LoVo (cell line): ENCODE measurements at regions not wholly inside any gene's neighbourhood (a gene's known extent, or its start where the extent isn't known, plus 50 kb on each side); places are given as distances from the start of the nearest gene placed in this dataset.
"Not testable (repeated sequence)": the region's sequence is repeated elsewhere in the genome, so short reads cannot be mapped to it uniquely, and the experiment has no call there.

ENCODE experiments used
- DNase-seq: peaks from one replicate; pipeline ENCODE4 v3.0.0-alpha.2; 2016; ENCODE audit warnings: low spot score

DNA sequence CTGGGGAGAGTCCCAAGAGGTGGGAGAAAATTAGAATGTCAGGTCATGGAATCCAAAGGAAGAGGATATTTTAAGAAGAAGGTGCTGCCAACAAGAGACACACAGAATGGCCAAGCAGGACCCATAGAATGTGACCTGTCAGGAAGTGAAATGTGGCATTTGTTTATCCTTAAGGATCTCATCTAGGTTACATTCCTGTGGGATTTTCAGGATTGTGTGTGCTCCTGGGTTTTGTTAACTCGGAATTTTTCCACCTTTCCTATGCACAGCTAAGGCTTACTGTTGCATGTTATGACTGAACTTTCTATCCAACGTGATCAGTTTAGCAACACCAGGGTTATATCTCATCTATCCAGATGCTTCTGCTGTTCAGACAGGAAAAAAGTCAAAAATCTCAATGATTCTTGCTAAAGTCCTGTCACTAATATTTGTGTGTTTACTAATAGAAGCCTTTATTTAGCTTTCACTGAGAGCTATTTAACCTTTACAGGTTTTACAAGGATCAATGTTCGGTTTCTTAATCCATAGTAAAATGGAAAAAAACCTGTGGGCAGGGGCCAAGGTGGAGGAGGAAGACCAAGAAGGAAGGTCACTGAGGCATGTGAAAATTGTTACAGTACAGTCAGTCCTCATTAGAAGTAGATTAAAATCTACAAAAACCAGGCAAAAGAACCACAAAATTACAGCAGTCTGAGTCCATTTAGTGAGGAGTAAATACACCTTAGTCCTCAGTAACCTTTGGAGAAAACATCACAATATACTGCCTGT lies 437.8 kb upstream of the NPVF start:
- no peak for DNase-seq

DNA sequence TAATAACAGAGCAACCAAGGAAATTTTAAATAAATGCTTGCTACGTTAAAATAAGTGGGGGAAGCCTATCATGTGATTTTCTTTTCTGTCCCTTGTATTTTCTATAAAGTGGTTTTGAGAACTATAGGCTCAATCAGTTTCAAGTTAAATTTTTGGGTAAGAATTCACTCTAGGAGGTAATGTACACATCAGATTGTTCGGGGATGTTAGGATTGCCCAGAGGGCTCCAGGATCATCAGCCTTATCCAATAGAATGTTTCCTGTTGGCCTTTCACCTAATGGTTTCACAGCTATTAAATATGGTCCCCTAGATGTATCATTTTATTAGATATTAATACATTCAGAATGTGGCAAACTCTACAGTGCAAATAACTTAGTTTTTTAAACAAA lies 438.4 kb upstream of the NPVF start:
- no peak for DNase-seq

DNA sequence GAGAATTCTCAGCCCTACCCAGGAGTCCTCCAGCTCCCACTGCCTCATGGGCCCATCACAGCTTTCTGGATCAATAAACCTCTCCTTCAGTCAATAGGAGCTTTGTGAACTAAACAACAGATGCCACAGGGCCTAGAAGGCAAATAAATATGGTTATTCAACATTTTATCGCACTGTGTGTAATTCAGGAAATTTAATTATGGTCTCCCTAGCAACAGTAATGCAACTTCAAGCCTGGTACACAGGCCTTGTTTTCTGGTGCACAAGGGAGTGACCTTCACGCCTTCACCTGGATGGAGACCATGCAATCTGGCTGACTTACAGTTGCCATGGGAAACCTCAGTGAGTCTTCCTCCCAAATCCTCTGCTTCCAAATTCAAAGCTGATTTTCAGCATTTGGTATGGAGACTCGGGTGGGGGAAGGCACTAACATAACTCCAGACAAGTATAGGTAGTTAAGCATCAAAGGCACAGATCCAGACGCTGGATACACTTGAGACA lies 441.0 kb upstream of the NPVF start:
- DNase-seq: no peak

DNA sequence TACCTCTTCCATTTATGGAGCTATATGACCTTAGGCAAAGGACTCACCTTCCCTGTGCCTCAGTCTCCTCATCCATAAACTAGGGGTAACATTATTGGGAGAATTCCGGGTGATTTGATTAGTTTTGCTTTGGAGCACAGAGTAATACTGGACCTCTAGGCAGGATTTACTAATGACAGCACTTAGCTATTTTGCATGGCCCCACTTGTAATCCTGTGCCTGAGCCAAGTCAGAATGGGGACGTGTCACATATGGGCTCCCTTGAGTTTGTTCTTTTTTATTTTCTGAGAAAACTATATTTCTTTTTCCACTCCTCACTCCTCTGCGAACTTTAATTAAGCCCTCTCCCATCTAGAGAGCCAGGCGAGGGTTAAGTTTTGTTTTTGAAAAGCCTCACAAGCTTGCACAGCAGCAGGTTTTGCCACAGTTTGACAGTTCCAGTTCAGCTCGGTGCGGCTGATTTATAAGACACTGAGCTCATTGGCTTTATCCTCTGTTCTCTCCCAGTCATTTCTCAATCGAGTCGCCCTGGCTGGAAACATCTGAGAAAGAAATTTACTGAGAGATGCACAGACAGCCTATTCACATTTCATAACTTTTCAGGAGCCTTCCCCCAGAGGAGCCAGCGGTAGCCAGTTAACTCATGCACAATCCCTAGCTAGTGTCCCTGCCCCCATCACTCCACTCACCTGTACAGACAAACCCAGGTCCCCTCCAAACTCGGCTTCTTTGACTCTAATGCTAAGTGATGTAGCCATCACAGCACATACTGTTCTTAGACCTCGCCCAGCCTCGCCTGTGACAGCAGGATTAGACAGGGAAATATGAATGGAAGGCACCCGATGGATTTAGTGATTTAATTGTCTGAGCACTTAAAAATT lies 441.9 kb upstream of the NPVF start:
- no peak for DNase-seq

DNA sequence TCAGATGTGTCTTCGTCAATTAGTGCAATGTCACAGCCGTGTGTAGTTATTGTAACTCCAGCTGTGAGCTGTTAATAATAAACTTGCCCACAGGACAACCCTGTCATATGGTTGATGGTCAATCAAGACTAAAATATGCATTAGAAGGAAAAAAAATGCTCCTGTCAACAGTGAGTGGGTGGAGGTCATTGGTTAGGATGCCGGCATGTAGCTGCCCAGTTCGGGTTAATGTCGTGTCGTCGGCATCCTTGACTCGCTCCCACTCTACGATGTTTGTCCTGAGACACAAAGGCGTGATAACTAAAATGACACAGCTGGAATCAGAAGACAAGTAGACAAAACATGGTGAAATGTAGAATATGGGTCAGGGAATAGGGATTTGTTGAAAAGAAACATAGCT lies 442.8 kb upstream of the NPVF start:
- no peak for DNase-seq

DNA sequence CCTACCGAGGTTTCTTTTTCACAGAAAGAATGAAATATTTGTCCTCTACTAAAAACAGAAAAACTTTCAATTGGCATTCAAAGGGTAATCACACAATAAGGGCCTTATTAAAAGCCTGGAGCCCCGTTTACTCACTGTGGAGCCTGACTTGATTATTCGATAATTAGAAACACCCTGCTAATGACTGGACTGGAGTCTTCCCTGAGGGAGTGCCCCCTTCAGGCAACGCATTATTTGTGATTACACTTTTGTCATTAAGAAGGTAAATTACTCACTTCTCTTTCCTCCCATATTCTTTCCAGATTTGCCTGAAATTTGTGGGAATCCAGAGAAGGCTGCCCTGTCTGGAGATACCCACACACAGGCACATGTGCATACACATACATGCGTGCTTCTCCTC lies 444.2 kb upstream of the NPVF start:
- DNase-seq: no peak

DNA sequence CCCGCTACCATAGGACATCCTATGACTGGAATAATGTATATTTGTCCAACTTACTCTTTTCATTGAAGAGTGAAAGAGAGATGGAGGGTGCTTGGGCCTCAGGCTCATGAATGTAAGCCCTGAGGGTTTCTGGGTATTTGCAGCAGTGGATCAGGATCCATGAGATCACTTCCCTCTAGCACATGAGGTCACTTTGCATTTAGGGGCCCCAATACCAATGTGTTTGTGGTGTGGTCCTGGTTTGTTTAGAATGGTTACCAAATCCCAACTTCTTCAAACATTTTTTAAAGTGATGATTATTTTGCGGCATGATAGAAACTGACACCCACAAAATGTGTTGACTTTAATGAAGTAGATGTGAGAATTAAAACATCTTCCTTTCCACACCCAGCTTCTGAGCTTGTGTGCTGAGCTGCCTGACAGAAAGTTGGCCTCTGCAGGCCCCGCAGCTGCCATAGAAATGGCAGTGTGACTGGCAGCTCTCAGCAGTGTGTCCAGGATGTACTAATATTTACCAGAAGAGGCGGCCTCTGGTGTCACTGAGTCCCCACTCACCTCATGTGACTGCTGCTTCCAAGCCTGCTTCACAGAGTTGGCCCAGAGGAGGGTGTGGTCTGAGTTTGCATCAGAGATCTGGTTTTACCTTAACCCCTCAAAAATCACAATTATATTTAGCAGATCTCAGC lies 447.6 kb upstream of the NPVF start:
- DNase-seq: no peak

DNA sequence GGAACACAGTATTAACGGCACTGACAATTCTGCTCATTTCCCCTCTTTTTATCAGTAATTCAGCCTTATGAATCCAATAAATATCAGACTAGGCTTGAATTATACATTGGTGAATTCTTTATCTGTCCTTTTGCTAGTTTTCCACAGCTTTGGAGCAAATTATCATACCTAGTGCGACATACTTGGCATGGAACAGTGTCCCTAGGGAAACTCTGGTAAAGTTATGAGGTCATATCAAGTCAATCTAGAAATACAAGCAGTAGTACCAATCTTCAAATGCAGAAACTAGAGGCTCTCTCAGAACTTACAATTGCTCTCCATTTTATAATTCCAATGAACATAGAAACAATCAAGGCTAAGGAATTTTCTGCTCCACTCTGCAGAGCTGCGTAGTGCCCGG lies 449.3 kb upstream of the NPVF start:
- DNase-seq: no peak

DNA sequence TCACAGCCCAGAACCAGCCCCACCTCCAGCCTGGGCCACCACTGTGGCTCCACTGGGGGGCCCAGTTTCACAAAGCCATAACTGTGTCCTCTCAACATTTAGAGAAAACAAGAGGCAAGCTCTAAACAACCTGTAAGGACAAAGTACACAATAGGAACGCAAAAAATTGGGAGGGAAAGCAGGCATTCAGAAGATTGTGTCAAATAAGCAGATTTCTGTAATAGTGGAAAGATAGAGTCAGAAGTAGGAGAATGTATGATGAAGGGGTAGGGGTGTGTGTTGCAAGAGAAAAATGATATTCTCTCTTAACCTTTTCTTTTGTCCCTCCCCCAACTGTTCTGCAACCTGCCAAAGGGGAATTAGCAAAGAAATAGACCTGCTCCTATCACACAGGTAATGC lies 449.9 kb upstream of the NPVF start:
- DNase-seq: no peak

DNA sequence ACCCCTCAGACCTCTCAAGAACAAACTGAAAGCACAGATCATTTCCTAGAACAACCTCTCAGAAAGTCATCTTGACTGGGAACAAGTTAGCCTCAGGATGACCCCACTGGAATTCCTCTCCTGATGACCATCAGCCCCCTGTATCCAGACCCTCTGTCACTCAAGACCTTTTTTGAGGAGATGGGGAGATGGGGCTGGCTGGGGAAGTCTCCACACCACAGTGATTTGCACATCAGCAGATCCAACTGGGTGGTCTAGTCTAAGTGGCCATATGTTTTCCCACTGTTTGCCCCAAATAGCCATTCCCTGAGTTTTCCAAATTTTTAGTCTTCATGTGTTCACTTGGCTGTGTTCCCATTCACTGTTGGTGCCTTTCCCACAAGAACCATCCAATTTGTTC lies 452.4 kb upstream of the NPVF start:
- no peak for DNase-seq

DNA sequence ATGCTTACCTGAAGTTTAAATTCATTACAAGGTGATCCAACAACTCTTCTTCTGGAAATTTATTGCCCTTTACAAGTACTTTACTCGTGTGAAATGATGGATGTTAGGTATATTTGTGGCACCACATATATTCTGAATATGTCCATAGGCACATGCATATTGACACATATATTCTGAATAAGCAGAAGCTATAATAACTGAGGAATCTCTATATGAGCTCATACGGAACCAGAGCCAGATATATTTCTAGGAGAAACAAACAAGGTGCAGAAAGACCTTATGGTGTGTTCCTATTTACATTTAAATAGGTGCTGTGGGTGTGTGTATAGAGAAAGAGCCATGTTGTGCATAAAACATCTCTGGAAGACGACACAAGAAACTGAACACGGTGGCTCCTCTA lies 456.1 kb upstream of the NPVF start:
- no peak for DNase-seq

DNA sequence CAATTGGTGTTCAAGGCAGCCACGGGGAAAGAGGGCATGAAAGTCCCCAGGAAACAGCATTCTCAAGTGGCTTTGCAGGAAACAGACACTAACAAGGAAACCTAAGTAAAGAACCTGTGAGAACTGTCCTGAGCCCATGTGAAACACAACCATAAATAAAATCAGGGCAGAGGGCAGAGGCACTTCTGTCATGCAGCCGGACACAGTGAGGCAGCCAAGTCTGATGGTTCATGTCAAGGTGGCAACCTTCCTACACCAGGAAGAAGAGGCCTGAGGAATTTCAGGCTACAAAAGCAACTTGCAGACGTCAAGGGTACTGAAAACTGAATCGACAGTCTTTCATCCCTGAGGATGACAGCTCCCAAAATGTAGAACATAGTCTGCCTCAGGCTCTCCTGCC lies 458.2 kb upstream of the NPVF start:
- no peak for DNase-seq

DNA sequence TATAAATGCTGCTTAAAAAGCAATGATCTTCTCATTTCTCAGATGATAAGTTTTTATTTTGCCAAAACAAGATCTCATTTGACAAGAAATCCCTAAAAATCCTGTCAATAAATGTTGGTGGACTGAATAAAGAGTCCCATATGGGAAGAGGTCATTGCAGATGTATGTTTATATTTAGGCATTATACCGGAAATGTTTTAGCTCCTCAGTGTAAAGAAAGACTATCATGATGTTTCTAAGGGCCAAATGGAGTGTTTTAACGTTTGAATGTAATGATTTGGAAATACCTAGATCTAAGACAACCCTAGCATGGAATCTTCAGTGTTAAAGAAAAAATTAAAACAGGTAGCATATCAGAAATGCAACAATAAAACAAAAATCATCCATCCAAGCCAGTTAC lies 457.8 kb upstream of the NFE2L3 start:
- DNase-seq: no peak

DNA sequence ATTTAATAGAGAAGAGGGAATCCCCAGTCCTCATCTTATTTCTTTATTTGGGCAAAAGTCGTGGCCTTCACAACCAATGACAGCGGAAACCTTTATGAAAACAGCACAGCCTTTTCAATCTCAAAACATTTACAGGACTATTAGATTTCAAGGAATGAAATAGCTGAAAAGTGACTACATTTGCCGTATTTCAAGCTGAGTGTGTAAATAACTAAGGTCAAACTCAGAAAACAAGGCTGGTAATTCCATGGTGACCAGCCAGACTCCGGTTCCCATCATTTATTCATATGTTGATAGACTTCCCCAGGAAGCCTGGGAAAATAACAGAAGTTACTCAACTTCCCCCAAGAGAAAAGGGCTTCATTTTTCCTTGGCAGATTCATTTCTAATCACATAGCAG lies 457.3 kb upstream of the NFE2L3 start:
- DNase-seq: no peak

DNA sequence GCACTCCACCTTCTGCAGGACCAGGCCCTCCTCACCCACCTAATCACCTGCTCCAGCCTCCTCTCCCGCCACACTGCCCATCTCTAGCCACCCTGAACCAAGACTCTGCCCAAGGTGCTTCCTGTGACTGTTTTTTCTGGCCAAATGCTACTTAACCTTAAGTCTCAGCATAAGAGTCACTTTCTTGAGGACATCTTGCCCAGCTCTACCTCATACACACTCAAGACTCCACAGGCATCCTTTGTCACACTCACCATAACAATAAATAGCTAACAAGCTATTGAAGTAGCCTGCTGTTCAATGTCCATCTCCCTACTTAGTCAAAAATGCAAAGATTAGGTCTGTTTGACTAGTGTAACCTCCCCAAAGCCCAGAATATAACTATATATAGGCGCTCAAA lies 455.4 kb upstream of the NFE2L3 start:
- DNase-seq: no peak

DNA sequence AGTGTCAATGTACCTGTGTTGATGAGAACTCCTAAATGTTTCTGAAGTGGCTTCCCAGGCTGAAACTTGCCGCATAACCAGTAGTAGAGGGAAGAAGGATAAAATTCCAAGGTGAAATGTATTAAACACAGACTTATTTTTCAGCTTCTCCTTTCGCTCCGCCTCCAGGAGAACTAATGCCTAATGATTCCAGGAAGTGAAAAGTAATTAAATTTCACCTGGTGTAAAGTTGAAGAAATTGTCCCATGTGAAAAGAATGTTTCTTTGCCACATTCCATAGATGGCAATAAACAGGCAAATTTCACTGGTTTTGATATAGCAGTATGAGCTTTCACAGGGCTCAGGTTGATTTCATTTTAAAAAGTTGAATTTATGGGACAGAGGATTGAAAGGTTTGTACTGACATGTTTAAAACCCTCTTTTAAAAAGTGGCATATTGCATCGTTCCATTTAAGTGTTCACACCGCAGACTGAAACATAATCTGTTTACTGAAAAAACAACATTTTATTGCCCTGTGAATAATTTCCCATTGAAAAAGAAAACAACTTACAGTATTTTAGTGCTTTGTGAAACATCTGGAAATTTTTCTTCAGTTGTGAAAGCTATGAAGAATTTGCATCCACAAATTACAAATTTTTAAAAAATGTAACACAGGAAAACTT lies 453.4 kb upstream of the NFE2L3 start:
- DNase-seq: no peak

DNA sequence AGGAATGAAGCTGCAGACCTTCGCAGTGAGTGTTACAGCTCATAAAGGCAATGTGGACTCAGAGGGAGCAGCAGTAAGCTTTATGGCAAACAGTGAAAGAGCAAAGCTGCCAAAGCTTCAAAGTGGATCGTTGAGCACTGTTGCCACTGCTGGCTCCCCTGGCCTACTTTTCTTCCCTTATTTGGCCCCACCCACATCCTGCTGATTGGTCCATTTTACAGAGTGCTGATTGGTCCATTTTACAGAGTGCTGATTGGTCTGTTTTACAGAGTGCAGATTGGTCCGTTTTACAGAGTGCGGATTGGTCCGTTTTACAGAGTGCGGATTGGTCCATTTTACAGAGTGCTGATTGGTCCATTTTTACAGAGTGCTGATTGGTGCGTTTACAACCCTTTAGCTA lies 451.9 kb upstream of the NFE2L3 start:
- DNase-seq: not testable (repeated sequence)

DNA sequence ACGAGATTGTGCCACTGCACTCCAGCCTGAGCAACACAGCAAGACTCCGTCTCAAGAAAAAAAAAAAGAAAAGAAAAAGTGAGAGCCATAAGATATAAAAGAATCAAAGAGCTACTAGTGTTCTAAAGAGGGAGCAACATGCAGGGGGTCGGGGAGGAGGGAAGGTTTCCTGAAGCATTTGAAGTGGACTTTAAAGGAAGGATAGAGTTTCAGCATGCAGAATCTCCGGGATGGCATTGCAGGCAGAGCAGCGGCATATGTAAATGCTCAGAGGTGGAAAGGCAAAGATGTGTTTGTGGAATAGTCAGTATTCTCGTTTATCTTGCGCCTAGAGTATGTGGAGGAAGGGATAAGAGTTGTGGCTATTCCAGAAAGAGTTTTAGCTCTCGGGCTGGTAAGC lies 447.6 kb upstream of the NFE2L3 start:
- DNase-seq: no peak

DNA sequence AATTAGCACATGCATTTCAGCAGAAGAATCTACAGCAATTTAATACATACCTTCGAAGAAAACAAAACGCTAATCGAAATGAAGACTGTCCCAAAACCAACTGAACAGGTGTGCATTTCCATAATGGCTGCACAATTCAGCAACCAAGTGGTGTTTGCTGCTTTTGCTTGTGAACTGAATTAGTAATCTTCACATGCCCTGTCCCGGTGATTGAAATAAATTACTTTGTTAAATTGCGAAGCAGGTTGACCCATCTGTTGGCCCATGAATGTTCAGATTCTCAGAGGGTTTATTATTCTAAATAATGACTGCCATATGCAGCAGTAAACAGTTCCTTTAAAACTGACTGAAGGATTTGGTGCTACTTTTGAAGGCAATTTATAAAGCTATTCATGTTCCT lies 445.2 kb upstream of the NFE2L3 start:
- DNase-seq: no peak

DNA sequence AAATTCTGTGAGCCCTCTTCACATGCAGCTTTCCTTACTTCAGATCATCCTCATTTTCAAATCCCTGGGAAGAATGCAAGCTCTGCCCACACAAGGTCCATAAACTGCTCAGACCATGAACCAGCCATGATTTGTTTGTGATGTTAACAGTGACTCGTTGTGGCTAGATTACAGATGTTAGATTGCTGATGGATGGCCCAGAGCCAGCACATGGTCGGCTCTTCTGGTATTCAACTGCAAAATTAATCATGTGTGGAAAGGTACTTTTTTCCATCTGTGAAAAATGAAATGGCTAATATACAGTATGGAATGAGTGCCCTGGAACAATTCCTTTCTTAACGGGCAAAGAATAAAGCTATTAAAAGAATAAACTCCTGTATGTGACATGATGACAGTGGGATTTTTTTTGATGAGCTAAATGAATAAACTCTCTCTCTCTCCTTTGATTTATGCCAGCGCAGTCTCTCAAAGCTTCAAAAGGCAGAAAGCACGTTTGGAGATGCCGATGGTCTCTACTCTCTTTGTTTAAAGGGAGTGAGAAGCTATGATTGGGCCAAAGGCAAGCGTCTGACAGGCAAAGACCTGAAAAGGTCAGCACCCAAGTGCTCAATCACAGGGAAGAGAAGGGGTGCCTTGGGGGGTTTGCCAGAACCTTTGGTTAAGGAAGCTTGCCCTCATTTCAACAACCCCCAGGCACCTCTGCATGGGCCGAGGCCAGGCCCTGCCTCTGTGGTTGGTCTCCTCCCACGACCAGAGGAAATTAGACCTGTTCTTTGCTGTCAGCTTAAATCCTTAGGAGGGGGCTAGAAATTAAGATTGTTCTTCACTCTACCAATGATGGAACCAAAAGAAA lies 444.0 kb upstream of the NFE2L3 start:
- no peak for DNase-seq

DNA sequence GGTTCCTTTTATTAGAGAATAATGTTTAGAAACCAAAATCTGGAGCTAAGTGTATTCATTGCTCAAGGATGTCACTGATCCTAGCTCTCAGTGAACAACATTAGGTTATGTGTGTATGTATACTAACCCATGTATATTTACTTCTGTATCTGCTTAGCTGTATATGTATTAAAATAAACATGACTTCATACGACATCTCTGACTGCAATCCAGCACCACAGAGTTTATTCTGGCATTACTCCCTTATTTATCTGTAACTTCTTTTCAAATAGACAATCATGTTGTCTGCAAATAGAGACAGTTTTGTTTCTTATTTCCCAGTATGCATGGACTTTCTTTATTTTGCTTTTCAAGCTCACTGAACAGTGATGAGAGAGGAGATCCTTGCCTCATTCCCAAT lies 441.0 kb upstream of the NFE2L3 start:
- no peak for DNase-seq
